ENCODE measurements at regions not wholly inside any gene's neighbourhood (a gene's known extent, or its start where the extent isn't known, plus 50 kb on each side); places are given as distances from the start of the nearest gene placed in this dataset.
A peak's percentile ranks its signal among the peaks of the same experiment; 100 is the strongest.

DNA sequence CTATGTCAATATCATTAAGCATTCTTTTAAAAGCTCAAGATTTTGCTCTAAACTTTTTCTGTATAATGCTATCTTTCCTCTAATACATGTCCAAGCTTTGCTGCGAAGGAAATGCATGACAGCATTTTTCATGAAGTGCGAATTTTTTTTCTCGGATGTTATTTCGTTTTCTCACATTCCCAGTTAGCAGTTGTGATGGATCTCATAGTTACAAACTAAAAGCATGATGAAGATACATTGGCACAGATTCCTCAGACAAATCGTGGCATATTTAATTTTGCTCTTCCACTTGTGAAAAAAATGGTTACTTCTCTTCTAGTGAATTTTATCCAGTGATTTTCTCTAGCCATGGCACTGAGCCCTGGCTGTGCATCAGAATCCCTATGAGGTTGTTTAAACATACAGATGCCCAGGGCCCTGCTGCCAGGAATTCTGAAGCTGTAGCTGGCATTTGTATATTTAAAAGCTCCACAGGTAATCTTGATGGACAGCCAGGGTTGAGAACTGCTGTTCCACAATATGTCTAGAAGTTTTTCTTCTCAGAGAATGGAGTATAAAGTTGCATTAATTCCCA lies 299.8 kb upstream of the NEBL start:
- DNase-seq: no peak

- no peak for DNase-seq
Observed at GRCh38 chr10:21195252-21195651, 298.1 kb upstream of the NEBL start.

DNA sequence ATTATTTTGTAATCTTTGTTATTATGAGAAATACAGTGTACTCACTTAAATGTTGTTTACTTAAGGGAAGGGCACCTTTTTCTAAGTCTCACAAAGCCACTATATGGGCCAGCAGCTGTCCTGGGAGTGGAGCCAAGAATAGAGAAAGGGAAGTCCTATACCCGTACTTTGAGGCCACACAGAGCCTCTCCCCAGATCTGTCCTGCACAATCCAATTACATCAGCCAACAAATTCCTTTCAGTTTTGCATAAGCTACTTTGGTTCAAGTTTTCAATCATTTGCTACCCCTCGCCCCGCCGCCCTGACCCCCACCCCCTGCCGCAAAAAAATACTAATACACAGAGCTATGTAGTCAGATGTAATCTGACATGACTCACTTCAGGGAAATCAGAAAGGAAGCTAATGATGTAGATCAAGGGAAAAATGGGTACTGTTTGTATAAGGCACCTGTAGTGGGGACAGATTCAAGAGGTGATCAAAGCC lies 297.4 kb upstream of the NEBL start:
- no peak for DNase-seq

GRCh38 chr10:21193196-21193595 lies 296.1 kb upstream of the NEBL start:
- no peak for DNase-seq

- no peak for DNase-seq
Observed at GRCh38 chr10:21191512-21191911, 294.4 kb upstream of the NEBL start.

DNA sequence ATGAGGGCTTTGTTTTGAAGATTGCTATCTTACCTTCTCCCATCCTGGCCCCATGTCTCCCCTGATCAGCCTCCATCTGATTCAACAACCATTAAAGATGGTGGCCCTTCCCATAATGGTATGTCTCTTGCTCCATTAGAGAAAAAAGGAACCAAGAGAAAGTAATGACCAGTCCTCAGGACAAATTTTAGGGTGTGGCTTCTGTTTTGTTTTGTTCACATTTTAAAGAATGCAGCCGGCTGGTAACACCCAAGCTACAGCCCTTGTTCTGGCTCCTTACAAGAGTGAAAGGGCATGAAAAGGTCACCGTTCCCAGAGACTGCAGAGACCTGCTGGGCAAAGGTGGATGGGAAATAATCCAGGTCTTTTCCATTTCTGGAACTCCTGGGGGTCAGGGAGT lies 287.9 kb upstream of the NEBL start:
- DNase-seq: no peak

DNA sequence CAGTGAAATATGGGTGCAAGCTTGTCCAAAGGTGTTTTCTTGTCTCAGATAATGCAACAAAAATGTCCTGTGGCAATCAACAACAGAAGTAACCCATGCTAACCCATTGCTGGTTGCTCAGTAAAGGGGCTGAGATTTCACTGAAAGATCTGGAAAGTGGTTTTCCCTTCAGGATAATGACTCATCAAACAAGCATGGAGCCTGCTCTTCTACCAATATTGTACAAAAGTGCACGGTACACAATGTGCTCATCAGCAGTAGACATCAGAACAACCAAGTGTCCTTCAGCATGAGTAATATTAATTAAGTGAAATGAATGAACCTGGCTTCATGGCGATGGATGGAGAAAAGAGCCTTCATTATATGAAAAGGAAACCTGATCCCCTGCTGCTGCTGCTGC lies 287.1 kb upstream of the NEBL start:
- DNase-seq: no peak

- no peak for DNase-seq
Observed at GRCh38 chr10:21183025-21183424, 285.9 kb upstream of the NEBL start.

- no peak for DNase-seq
Observed at GRCh38 chr10:21181451-21181850, 284.3 kb upstream of the NEBL start.

DNA sequence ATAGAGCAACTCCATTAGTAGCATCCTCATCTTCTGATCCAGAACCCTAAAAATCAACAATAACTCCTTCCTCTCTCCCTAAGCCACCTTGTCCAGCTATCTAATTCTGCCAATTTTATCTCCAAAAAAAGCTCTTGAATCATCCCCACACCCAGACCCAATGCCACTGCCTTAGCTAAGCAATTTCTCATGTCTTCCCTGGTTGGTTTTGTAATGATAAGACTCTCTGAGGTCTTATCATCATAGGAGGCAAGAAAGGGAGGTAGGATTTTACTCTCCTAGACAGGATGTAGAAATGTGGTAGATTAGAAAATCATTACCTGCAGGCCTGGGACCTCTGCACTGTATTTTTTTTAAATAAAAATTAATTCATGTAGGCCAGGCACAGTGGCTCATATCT lies 283.5 kb upstream of the NEBL start:
- no peak for DNase-seq

DNA sequence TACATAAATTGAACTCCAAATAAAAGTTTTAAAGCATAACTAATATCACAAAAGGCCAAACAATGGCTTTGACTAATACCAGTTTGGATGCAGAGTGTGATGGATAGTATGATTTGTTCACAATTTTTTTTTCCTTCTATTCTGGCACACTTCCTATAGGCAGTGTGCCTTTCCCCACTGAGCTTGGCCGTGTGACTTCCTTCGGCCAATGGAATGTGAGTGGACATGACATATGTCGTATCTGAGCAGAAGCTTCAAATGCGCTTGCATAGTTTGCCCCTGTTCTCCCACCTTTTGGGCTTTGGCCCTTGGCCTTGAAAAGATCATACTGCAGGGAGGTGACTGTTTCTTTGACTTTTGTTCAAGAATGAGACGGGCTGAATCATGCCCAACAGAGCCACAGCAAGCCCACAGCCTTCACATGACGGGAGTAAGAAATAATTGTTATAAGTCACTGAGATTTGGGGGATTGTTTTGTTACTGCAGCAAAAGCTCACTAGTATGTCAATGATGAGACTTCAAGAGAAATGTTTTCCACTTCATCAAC lies 279.9 kb upstream of the NEBL start:
- DNase-seq: no peak

DNA sequence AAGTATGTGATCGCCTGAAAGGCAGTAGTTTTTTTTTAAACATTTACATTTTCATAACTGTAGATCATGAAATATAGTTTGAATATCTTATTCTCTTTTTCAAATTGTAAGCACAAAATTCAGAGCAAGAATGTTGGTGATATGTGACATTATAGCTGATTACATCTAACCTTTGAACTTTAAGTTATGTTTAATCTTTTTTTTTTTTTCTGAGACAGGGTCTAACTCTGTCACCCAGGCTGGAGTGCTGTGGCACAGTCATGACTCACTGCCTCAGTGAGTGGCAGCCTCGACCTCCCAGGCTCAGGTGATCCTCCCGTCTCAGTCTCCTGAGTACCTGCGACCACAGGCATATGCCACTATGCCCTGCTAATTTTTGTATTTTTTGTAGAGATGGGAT lies 278.7 kb upstream of the NEBL start:
- DNase-seq: no peak

GRCh38 chr10:21174715-21175495 lies 277.8 kb upstream of the NEBL start:
- no peak for DNase-seq

- peak; percentile 73 for DNase-seq
Observed at GRCh38 chr10:21173802-21174714, 276.9 kb upstream of the NEBL start.

GRCh38 chr10:21172930-21173801 lies 276.1 kb upstream of the NEBL start:
- peak; percentile 63 for DNase-seq

DNA sequence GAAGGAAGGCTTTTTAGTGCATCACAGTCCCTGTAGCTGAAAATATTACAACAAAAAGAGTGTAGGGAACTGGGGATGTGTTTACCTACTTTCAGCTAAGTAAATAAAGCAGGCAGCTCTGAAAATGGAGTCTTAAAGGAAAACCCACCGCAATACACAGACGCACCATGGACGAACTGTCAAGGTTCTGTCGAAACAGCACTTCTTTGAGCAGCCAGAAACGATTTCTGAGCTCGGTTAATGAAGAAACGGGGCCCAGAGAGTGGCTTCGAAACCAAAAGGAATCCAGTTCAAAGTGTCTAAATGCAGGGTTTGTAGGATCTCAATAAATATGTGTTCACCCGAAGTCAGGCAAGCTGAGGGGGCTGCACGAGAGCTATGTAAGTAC lies 275.4 kb upstream of the NEBL start:
- peak; percentile 54 for DNase-seq

DNA sequence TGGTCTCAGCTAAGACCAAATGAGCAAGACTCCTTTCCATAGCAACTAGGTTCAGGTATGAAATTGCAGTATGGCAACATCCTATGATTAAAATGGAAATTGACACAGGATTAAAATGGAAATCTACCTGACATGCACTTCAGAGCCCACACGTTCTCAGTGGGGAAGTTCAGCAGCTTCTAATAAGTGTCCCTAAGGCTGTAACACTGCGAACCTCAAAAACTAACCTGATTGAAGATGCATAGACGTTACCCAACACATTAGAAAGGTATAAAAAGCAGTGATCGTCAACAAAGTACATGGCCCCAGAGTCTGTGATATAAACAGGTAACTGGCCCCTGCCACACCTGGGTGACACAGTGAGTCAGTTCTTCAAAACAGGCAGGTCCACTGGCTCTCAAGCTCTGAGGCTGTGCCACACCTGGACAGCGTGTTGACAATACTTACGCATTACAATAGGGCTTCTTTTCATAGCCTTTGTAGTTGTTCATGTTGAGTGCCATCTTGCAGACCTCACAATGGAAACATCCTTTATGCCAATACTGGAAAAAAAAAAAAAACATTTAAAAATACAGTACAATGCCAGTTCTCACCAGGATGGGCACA lies 274.9 kb upstream of the NEBL start:
- no peak for DNase-seq

DNA sequence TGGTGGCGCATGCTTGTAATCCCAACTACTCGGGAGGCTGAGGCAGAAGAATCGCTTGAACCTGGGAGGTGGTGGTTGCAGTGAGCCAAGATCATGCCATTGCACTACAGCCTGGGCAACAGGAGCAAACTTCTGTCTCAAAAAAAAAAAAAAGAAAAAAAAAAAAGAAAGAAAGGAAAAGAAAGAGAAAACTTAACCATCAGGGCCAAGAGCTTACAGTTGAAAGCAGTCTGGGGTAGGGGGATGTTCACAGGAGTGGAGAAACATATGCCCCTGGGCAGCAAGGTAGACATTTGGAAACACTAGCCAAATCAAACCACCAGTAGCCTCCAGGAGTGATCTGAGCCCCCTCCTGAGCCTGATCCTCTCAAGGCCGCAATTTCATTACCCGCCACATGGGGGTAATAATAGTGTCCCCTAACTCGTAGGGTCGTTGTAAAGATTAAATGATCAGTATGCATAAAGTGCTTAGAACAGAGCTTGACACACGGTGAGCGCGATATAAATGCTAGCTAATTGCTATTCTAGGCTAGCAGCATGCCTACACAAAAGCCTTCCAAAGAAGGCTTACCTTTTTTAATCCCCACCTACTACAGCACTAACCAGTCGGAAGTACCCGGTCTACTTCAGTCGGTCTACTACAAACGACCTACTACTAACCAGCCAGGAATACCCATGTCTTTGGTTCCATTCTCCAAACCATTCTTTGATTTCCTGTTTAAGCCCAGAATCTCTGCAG lies 274.3 kb upstream of the NEBL start:
- no peak for DNase-seq

- no peak for DNase-seq
Observed at GRCh38 chr10:21170216-21170615, 273.1 kb upstream of the NEBL start.

GRCh38 chr10:21169271-21169670 lies 272.2 kb upstream of the NEBL start:
- no peak for DNase-seq

Measured in right forelimb (tissue), 1 donor.